ENCODE measurements at regions not wholly inside any gene's neighbourhood (a gene's known extent, or its start where the extent isn't known, plus 50 kb on each side); places are given as distances from the start of the nearest gene placed in this dataset.

- Histone ChIP-seq H3K27me3 (ENCODE audit: control insufficient read depth in 1 of 2, insufficient read depth in 2 of 2, low read length in 2 of 2) (no peaks in the 10 kb centered on the region), H3K27ac (ENCODE audit: extremely low read length, insufficient read depth, low read length) (no peak overlapping the region), H4K20me1 (ENCODE audit: insufficient read depth, low read length) (no peaks in the 10 kb centered on the region), H3K79me2 (ENCODE audit: insufficient read depth, low read length) (no peaks in the 10 kb centered on the region), H3K9ac (ENCODE audit: insufficient read depth, low read depth, low read length) (no peak overlapping the region), H3K9me3 (ENCODE audit: low read length) (no peaks in the 10 kb centered on the region), H2AFZ (ENCODE audit: low read length) (no peak overlapping the region), H3K4me2 (ENCODE audit: low read depth, low read length) (no peak overlapping the region), H3K36me3 (replicated peaks in 1 of 2; ENCODE audit: control insufficient read depth in 1 of 2, insufficient read depth in 2 of 2, low read length in 2 of 2) (no peaks in the 10 kb centered on the region), H3K4me1 (ENCODE audit: insufficient read depth, low read length) (no peaks in the 10 kb centered on the region), H3K4me3 (replicated peaks in 1 of 3; ENCODE audit: insufficient read depth in 1 of 3, low read depth in 2 of 3, low read length in 3 of 3) (no peak overlapping the region)
- ATAC-seq (no peak), DNase-seq (ENCODE audit: low spot score) (no peak), FAIRE-seq (no peak)
- ChIA-PET CTCF (ENCODE audit: low intra/inter-chr PET ratio, low total read pairs) (no interaction called here), POLR2A (no interaction called here)
- 3% methylated on average over 2 of the region's 2 CpGs for WGBS (ENCODE audit: low lambda C conversion rate)
- in situ Hi-C loops (cut with HindIII; ENCODE audit: extremely low pct_ligation_motif_present, low pct_unique_long_range_greater_than_20kb): no loop called here
- no TSS peak for BruUV-seq (replicated peaks)
- intact Hi-C loops (cut with micrococcal nuclease; ENCODE audit: unreplicated experiment): no loop called here
- no peak for TF ChIP-seq CBFB (CRISPR knock-in tag; IDR thresholded peaks at IDR 0.05)
- TF ChIP-seq, protein P1, sequence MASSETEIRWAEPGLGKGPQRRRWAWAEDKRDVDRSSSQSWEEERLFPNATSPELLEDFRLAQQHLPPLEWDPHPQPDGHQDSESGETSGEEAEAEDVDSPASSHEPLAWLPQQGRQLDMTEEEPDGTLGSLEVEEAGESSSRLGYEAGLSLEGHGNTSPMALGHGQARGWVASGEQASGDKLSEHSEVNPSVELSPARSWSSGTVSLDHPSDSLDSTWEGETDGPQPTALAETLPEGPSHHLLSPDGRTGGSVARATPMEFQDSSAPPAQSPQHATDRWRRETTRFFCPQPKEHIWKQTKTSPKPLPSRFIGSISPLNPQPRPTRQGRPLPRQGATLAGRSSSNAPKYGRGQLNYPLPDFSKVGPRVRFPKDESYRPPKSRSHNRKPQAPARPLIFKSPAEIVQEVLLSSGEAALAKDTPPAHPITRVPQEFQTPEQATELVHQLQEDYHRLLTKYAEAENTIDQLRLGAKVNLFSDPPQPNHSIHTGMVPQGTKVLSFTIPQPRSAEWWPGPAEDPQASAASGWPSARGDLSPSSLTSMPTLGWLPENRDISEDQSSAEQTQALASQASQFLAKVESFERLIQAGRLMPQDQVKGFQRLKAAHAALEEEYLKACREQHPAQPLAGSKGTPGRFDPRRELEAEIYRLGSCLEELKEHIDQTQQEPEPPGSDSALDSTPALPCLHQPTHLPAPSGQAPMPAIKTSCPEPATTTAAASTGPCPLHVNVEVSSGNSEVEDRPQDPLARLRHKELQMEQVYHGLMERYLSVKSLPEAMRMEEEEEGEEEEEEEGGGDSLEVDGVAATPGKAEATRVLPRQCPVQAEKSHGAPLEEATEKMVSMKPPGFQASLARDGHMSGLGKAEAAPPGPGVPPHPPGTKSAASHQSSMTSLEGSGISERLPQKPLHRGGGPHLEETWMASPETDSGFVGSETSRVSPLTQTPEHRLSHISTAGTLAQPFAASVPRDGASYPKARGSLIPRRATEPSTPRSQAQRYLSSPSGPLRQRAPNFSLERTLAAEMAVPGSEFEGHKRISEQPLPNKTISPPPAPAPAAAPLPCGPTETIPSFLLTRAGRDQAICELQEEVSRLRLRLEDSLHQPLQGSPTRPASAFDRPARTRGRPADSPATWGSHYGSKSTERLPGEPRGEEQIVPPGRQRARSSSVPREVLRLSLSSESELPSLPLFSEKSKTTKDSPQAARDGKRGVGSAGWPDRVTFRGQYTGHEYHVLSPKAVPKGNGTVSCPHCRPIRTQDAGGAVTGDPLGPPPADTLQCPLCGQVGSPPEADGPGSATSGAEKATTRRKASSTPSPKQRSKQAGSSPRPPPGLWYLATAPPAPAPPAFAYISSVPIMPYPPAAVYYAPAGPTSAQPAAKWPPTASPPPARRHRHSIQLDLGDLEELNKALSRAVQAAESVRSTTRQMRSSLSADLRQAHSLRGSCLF (CRISPR knock-in tag; IDR thresholded peaks at IDR 0.05; ENCODE audit: borderline replicate concordance): no peak
- TF ChIP-seq, protein P2, sequence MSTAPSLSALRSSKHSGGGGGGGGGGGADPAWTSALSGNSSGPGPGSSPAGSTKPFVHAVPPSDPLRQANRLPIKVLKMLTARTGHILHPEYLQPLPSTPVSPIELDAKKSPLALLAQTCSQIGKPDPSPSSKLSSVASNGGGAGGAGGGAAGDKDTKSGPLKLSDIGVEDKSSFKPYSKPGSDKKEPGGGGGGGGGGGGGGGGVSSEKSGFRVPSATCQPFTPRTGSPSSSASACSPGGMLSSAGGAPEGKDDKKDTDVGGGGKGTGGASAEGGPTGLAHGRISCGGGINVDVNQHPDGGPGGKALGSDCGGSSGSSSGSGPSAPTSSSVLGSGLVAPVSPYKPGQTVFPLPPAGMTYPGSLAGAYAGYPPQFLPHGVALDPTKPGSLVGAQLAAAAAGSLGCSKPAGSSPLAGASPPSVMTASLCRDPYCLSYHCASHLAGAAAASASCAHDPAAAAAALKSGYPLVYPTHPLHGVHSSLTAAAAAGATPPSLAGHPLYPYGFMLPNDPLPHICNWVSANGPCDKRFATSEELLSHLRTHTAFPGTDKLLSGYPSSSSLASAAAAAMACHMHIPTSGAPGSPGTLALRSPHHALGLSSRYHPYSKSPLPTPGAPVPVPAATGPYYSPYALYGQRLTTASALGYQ (CRISPR knock-in tag; IDR thresholded peaks at IDR 0.05): no peak
- no peak for TF ChIP-seq RELA (CRISPR knock-in tag; IDR thresholded peaks at IDR 0.05)
- no peak for TF ChIP-seq ZNF230 (CRISPR knock-in tag; IDR thresholded peaks at IDR 0.05)
- no peak for TF ChIP-seq MZF1 (CRISPR knock-in tag; IDR thresholded peaks at IDR 0.05; ENCODE audit: borderline replicate concordance)
- no peak for TF ChIP-seq NFKB2 (CRISPR knock-in tag; IDR thresholded peaks at IDR 0.05; ENCODE audit: borderline replicate concordance)
- TF ChIP-seq BORCS8-MEF2B (CRISPR knock-in tag; IDR thresholded peaks at IDR 0.05): no peak
- TF ChIP-seq NFE2L2 (IDR thresholded peaks at IDR 0.05; ENCODE audit: low read length): no peak
- no peak for TF ChIP-seq GATA4 (IDR thresholded peaks at IDR 0.05; ENCODE audit: borderline replicate concordance, low read depth)
- TF ChIP-seq ELF1 (CRISPR knock-in tag; IDR thresholded peaks at IDR 0.05): no peak
- no peak for TF ChIP-seq SMAD3 (CRISPR knock-in tag; IDR thresholded peaks at IDR 0.05)
- no peak for TF ChIP-seq ARHGAP35 (CRISPR knock-in tag; IDR thresholded peaks at IDR 0.05; ENCODE audit: borderline replicate concordance)
- no peak for TF ChIP-seq THRA (CRISPR knock-in tag; IDR thresholded peaks at IDR 0.05; ENCODE audit: borderline replicate concordance)
- TF ChIP-seq, protein P3, sequence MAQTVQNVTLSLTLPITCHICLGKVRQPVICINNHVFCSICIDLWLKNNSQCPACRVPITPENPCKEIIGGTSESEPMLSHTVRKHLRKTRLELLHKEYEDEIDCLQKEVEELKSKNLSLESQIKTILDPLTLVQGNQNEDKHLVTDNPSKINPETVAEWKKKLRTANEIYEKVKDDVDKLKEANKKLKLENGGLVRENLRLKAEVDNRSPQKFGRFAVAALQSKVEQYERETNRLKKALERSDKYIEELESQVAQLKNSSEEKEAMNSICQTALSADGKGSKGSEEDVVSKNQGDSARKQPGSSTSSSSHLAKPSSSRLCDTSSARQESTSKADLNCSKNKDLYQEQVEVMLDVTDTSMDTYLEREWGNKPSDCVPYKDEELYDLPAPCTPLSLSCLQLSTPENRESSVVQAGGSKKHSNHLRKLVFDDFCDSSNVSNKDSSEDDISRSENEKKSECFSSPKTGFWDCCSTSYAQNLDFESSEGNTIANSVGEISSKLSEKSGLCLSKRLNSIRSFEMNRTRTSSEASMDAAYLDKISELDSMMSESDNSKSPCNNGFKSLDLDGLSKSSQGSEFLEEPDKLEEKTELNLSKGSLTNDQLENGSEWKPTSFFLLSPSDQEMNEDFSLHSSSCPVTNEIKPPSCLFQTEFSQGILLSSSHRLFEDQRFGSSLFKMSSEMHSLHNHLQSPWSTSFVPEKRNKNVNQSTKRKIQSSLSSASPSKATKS (CRISPR knock-in tag; IDR thresholded peaks at IDR 0.05): no peak
- TF ChIP-seq MAF1 (CRISPR knock-in tag; IDR thresholded peaks at IDR 0.05; ENCODE audit: borderline replicate concordance): no peak
Measured at GRCh38 chr3:22269831-22270230, 518.8 kb upstream of the ZNF385D start.

Measured in HepG2 (cell line).